ENCODE measurements at regions not wholly inside any gene's neighbourhood (a gene's known extent, or its start where the extent isn't known, plus 50 kb on each side); places are given as distances from the start of the nearest gene placed in this dataset.

- DNase-seq = no peak
- H3K4me1 ChIP-seq = no peaks in the 10 kb centered on the region
- TF ChIP-seq, protein P1, sequence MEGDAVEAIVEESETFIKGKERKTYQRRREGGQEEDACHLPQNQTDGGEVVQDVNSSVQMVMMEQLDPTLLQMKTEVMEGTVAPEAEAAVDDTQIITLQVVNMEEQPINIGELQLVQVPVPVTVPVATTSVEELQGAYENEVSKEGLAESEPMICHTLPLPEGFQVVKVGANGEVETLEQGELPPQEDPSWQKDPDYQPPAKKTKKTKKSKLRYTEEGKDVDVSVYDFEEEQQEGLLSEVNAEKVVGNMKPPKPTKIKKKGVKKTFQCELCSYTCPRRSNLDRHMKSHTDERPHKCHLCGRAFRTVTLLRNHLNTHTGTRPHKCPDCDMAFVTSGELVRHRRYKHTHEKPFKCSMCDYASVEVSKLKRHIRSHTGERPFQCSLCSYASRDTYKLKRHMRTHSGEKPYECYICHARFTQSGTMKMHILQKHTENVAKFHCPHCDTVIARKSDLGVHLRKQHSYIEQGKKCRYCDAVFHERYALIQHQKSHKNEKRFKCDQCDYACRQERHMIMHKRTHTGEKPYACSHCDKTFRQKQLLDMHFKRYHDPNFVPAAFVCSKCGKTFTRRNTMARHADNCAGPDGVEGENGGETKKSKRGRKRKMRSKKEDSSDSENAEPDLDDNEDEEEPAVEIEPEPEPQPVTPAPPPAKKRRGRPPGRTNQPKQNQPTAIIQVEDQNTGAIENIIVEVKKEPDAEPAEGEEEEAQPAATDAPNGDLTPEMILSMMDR (IDR thresholded peaks at IDR 0.05; ENCODE audit: low read depth, low read length) = no peak
- peaks cover 3% of the 10 kb centered on the region; the same call in 1 of the 2 replicates for H3K27me3 ChIP-seq
- no peak overlapping the region for H3K4me3 ChIP-seq (ENCODE audit: low read depth, low read length)
- no peaks in the 10 kb centered on the region for H3K9me3 ChIP-seq
- H3K36me3 ChIP-seq = no peaks in the 10 kb centered on the region
Measured at GRCh38 chr7:41003977-41004376, 698.9 kb downstream of the INHBA start.

DNA sequence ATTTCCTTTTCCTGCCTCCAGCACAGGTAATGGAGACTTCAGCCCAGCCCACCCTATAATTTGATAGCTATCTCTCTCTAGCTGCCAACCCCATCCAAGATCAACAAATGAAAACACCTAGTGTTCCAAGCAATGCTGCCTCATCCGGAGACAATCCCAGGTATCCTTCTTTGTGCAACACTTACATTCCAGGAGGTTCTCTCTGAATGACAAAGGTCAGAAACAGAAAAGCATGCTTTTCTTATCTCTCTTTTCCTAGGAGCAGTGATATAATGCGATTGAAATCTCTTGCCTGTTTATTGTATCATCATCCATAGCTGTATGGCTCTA, 699.3 kb downstream of the INHBA start:
- Histone ChIP-seq H3K9me3 (no peaks in the 10 kb centered on the region), H3K36me3 (no peaks in the 10 kb centered on the region), H3K27me3 (peaks cover 3% of the 10 kb centered on the region; the same call in 1 of the 2 replicates), H3K4me3 (ENCODE audit: low read depth, low read length) (no peak overlapping the region), H3K4me1 (no peaks in the 10 kb centered on the region)
- no peak for DNase-seq
- TF ChIP-seq, protein P1 (IDR thresholded peaks at IDR 0.05; ENCODE audit: low read depth, low read length) = no peak

- Histone ChIP-seq H3K9me3 (no peaks in the 10 kb centered on the region), H3K27me3 (no peaks in the 10 kb centered on the region), H3K36me3 (no peaks in the 10 kb centered on the region), H3K4me3 (ENCODE audit: low read depth, low read length) (no peak overlapping the region), H3K4me1 (no peaks in the 10 kb centered on the region)
- TF ChIP-seq, protein P1 (IDR thresholded peaks at IDR 0.05; ENCODE audit: low read depth, low read length) = peak; percentile 89
- DNase-seq = peak; percentile 56
Measured at GRCh38 chr7:41002741-41003610, 699.9 kb downstream of the INHBA start.

GRCh38 chr7:41000042-41000441, 702.8 kb downstream of the INHBA start:
- TF ChIP-seq, protein P1 (IDR thresholded peaks at IDR 0.05; ENCODE audit: low read depth, low read length) = no peak
- no peak overlapping the region for H3K4me3 ChIP-seq (ENCODE audit: low read depth, low read length)

DNA sequence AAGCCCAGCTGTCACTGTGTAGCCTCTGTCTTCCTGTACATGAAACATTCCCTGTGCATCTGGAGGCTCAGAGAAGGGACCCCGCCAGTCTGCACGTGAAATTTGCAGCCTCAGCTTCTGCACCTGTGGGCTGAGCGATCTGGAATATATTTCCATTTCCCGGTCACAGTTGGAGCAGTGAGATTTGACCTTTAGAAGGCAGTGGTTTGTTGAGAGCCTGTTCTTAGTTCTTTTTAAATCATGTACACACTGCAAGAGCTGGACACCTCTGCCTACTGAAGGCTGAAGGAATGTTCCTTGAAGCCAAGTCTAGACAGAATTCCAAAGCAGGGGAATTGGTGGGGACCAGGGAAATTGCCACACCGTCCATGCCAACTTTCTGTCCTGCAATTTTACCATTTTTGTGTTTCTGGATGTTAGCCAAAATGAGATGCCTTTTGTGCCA, 706.6 kb downstream of the INHBA start:
- DNase-seq = no peak
- TF ChIP-seq, protein P1 (IDR thresholded peaks at IDR 0.05; ENCODE audit: low read depth, low read length) = no peak
- H3K4me1 ChIP-seq = no peaks in the 10 kb centered on the region

More at GRCh38 chr7:41000042-41000441, 702.8 kb downstream of the INHBA start:
- Histone ChIP-seq H3K27me3 (no peaks in the 10 kb centered on the region), H3K36me3 (no peaks in the 10 kb centered on the region), H3K9me3 (no peaks in the 10 kb centered on the region), H3K4me1 (no peaks in the 10 kb centered on the region)
- DNase-seq = no peak

DNA sequence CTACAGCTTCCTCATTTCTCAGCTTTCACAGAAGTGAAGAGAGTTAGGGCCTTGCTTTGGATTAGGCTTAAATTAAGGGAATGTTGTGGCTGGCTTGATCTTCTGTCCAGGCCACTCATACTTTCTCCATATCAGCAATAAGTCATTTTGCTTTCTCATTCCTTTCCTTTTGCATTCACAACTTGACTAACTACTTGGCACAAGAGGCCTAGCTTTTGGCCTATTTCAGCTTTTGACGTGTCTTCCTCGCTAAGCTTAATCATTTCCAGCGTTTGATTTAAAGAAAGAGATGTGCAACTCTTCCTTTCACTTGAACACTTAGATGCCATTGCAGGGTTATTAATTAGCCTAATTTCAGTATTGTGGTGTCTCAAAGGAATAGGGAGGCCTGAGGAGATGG, 712.0 kb downstream of the INHBA start:
- no peaks in the 10 kb centered on the region for H3K4me1 ChIP-seq
- H3K27me3 ChIP-seq = no peaks in the 10 kb centered on the region
- H3K36me3 ChIP-seq = no peaks in the 10 kb centered on the region
- DNase-seq = no peak
- no peaks in the 10 kb centered on the region for H3K9me3 ChIP-seq
- no peak overlapping the region for H3K4me3 ChIP-seq (ENCODE audit: low read depth, low read length)
- TF ChIP-seq, protein P1 (IDR thresholded peaks at IDR 0.05; ENCODE audit: low read depth, low read length) = no peak

More for the DNA sequence above, 706.6 kb downstream of the INHBA start:
- no peaks in the 10 kb centered on the region for H3K36me3 ChIP-seq
- no peak overlapping the region for H3K4me3 ChIP-seq (ENCODE audit: low read depth, low read length)
- no peaks in the 10 kb centered on the region for H3K27me3 ChIP-seq
- no peaks in the 10 kb centered on the region for H3K9me3 ChIP-seq
